Neutrophil (primary cell): ENCODE measurements at regions not wholly inside any gene's neighbourhood (a gene's known extent, or its start where the extent isn't known, plus 50 kb on each side); places are given as distances from the start of the nearest gene placed in this dataset.

Experiments used
- H3K27ac ChIP-seq: fragments of 200-600 bp; sonication (generic); 2 replicates; pipeline ENCODE4 v1.5.1; 2016; ENCODE audit warnings: mild to moderate bottlenecking, moderate library complexity
- H3K27me3 ChIP-seq: fragments of 200-600 bp; sonication (generic); 2 replicates; pipeline ENCODE4 v1.6.0; 2016; ENCODE audit warnings: mild to moderate bottlenecking
- H3K36me3 ChIP-seq: fragments of 200-600 bp; sonication (generic); 2 replicates; pipeline ENCODE4 v1.5.1; 2017
- H3K4me1 ChIP-seq, 2 experiments: fragments of 200-600 bp in 1 of 2; sonication (generic) in 1 of 2; 1 replicate in 1 of 2; 2 replicates in 1 of 2; pipeline versions ENCODE4 v1.5.1 to v1.6.1; 2013 to 2016; ENCODE audit warnings: low read depth in 1 of 2, low read length in 1 of 2, mild to moderate bottlenecking in 1 of 2, moderate library complexity in 1 of 2; ENCODE audit not compliant: control insufficient read depth in 1 of 2, insufficient read depth in 1 of 2
- H3K4me3 ChIP-seq, 2 experiments: fragments of 200-600 bp in 1 of 2; sonication (generic) in 1 of 2; 1 replicate in 1 of 2; 2 replicates in 1 of 2; pipeline ENCODE4 v1.5.1; 2013 to 2016; ENCODE audit warnings: low read depth in 1 of 2, low read length in 1 of 2, mild to moderate bottlenecking in 1 of 2, moderate library complexity in 1 of 2
- H3K9me3 ChIP-seq: fragments of 200-600 bp; sonication (generic); 2 replicates; pipeline ENCODE4 v1.5.1; 2016
- TF ChIP-seq, protein P1 (sequence below): fragments of 200-600 bp; sonication (generic); IDR thresholded peaks from 2 replicates; pipeline ENCODE4 v1.5.1; 2016; ENCODE audit warnings: antibody characterized with exemption

DNA sequence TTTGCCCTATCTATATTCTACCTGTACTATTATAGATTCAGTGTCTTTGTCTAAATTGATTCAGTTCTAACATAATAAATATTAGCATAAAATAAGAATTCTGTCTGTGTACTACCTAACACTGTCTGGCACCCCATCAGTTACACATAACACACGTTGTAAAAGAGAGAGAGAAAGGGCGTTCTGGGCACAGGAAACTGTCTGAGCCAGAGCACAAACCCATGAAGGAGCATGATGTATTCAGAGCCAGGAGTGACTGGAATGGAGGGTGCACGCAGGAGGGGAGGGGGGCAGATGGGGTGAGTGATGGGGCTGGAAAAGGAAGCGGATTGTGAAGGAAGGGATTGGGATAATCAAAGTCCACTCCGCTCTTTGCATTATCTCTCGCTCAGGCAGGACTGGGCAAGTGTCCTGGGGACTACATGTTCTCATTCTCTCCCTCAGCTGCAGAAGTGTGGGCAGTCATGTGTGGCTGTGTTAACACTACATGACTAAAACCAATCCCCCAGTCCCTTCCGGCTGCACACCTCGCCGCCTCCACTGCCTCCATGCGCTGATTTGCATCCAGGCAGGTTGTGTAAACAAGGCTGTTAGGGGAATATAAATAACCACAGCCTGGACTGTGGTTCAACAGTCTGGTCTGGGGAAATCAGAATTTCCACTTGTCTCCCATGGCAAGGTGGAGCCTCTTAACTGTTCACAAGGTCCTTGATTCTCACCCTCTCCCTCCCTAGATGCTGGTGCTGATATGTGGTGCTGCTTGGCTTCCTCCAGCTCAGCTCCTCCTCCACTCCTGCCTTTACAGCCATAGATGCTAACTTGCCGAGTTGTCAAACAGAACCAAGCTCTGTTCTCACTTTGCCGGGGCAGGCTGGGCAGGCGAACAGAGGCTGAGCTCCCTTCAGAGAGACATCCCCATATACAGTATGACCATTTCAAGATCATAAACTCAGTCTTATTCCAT is 367.5 kb upstream of the BRINP1 start:
- Histone ChIP-seq H3K9me3 (no peaks in the 10 kb centered on the region), H3K27ac (no peak overlapping the region), H3K27me3 (no peaks in the 10 kb centered on the region)

DNA sequence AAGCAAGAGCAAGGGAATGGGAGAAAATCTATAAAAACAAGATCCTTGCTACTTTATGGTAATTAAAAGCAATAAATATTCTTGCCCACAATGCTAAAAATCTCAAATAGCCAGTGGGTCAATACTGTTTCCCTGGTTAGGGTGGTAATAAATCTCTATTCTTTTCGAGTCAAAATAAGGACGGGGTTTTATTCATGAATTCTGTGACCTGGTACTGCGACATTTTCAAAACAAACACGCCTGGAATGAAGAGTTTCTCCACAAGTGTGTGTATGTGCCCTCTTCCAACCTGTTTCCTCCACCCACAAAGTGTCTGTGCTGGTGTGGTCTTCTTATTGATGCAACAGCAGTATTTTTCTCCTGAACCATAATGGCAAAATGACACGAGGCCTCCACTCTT is 358.8 kb upstream of the BRINP1 start:
- Histone ChIP-seq H3K4me1 (no peaks in the 10 kb centered on the region), H3K27ac (no peak overlapping the region), H3K4me3 (no peak overlapping the region), H3K36me3 (no peaks in the 10 kb centered on the region), H3K27me3 (no peaks in the 10 kb centered on the region), H3K9me3 (no peaks in the 10 kb centered on the region)
- TF ChIP-seq, protein P1, sequence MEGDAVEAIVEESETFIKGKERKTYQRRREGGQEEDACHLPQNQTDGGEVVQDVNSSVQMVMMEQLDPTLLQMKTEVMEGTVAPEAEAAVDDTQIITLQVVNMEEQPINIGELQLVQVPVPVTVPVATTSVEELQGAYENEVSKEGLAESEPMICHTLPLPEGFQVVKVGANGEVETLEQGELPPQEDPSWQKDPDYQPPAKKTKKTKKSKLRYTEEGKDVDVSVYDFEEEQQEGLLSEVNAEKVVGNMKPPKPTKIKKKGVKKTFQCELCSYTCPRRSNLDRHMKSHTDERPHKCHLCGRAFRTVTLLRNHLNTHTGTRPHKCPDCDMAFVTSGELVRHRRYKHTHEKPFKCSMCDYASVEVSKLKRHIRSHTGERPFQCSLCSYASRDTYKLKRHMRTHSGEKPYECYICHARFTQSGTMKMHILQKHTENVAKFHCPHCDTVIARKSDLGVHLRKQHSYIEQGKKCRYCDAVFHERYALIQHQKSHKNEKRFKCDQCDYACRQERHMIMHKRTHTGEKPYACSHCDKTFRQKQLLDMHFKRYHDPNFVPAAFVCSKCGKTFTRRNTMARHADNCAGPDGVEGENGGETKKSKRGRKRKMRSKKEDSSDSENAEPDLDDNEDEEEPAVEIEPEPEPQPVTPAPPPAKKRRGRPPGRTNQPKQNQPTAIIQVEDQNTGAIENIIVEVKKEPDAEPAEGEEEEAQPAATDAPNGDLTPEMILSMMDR: no peak

More for the DNA sequence above, 367.5 kb upstream of the BRINP1 start:
- Histone ChIP-seq H3K4me3 (no peak overlapping the region), H3K36me3 (no peaks in the 10 kb centered on the region), H3K4me1 (no peaks in the 10 kb centered on the region)
- TF ChIP-seq, protein P1: no peak

DNA sequence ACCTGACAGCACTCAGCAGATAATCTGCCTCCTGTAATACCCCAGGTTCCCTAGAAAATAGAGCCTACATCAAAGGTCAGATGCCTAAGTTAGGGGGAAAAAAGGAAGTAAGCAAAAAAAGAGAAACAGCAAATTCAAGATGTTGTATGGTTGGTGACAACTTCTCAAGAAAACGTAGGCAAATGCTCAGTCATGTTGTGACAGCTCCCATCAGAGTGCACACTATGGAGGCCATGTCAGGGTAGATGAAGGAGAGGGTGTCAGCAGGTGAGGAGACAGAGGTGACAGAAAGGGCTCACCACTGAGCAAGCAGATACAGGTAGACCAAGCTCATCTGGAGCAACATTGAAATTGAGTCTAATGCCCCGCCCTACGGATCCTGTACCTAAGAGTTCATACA is 356.8 kb upstream of the BRINP1 start:
- no peak overlapping the region for H3K27ac ChIP-seq
- H3K4me1 ChIP-seq: no peaks in the 10 kb centered on the region
- TF ChIP-seq, protein P1: no peak
- no peaks in the 10 kb centered on the region for H3K27me3 ChIP-seq
- no peaks in the 10 kb centered on the region for H3K9me3 ChIP-seq
- no peak overlapping the region for H3K4me3 ChIP-seq
- H3K36me3 ChIP-seq: no peaks in the 10 kb centered on the region

DNA sequence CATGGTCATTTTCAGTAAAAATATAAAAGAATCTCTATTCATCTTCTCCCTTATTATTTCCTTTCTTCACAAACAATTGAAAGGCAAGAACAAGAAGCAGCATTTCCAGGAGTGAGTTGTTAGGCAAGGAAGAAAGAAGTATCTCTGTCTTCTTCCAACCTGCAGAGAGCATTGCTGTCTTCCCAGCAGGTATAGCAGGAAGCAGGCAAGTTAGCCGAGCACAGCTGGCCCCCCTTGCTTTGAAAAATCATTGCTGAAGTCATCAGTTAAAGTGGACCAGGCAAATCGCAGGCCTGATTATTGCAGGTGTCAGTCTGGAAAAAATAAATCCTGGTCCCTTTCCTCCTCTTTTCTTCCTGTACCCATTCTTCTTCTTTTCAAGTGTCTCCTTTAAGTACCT is 353.1 kb upstream of the BRINP1 start:
- Histone ChIP-seq H3K4me3 (no peak overlapping the region), H3K9me3 (no peaks in the 10 kb centered on the region), H3K27ac (no peak overlapping the region), H3K36me3 (no peaks in the 10 kb centered on the region), H3K4me1 (no peaks in the 10 kb centered on the region), H3K27me3 (no peaks in the 10 kb centered on the region)
- TF ChIP-seq, protein P1: no peak

DNA sequence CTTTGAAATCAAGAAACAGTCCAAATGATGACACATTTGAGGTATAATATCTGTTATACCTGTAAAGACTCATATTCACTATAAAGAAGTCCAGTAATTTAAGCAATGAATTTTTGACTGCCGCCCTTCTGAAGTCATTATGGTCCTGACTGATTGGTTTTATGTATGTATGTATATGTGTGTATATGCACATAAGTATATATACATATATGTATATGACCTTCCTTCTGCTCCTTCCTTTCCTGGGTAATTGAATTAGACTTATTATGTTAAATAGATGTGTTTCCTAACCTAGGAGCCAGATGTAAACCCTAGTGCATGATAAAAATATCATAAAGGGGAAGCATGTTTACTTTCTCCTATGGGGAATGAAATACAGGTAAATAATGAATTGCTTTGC is 343.1 kb upstream of the BRINP1 start:
- H3K27ac ChIP-seq: no peak overlapping the region
- H3K27me3 ChIP-seq: no peaks in the 10 kb centered on the region
- no peaks in the 10 kb centered on the region for H3K36me3 ChIP-seq
- TF ChIP-seq, protein P1: no peak
- H3K4me3 ChIP-seq: no peak overlapping the region
- H3K4me1 ChIP-seq: no peaks in the 10 kb centered on the region
- H3K9me3 ChIP-seq: no peaks in the 10 kb centered on the region
